Stomach (tissue), 4 donors: ENCODE measurements at regions not wholly inside any gene's neighbourhood (a gene's known extent, or its start where the extent isn't known, plus 50 kb on each side); places are given as distances from the start of the nearest gene placed in this dataset.
"Not testable (repeated sequence)": the region's sequence is repeated elsewhere in the genome, so short reads cannot be mapped to it uniquely, and the experiment has no call there.

Source experiments
- POLR2A ChIP-seq, 4 donors: fragments of 450-650 bp; IDR thresholded peaks; one replicate each; pipeline ENCODE4 v1.6.1; 2016; ENCODE audit warnings: antibody characterized with exemption in 4 of 4, control low read depth in 2 of 4, mild to moderate bottlenecking in 1 of 4, moderate library complexity in 1 of 4
- POLR2AphosphoS5 ChIP-seq, 3 donors: sonication (generic); formaldehyde crosslinking; IDR thresholded peaks; one replicate each; pipeline ENCODE4 v1.6.1; 2016; ENCODE audit warnings: antibody characterized with exemption in 3 of 3

- not testable (repeated sequence) for TF ChIP-seq POLR2AphosphoS5, POLR2A (IDR thresholded peaks at IDR 0.05)
These were observed 471.8 kb upstream of the CHD1 start for GRCh38 chr5:99400571-99400970.
